ENCODE measurements at regions not wholly inside any gene's neighbourhood (a gene's known extent, or its start where the extent isn't known, plus 50 kb on each side); places are given as distances from the start of the nearest gene placed in this dataset.
"Not testable (repeated sequence)": the region's sequence is repeated elsewhere in the genome, so short reads cannot be mapped to it uniquely, and the experiment has no call there.

DNA sequence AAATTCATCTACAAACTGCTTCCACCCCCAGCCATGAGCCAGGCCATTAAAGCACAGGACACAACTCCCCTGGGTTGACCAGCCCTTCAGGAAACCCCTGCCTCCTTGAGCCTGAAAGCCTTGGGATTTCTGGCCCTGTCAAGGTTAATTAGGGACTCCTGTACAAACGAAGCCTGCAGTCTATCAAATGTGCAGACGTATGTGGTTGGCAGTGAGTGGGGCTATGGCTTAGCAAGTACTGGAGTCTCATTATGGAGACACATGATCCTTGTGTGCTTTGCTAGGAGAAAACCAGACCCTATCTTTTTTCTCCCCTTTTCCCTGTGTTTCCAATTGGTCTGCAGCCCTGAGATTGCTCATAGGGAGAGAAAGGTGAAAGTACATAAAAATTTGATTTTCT is 588.3 kb upstream of the USP24 start:
- 96 to 100% methylated on average over 2 of the region's 2 CpGs for WGBS, 2 experiments
- Histone ChIP-seq H3K9me3 (ENCODE audit: control insufficient read depth, low read length) (no peaks in the 10 kb centered on the region), H3K4me1 (ENCODE audit: control insufficient read depth, insufficient read depth, low read length) (no peaks in the 10 kb centered on the region), H3K27ac (ENCODE audit: insufficient read depth, low read depth, low read length, poor library complexity, severe bottlenecking) (no peak overlapping the region), H3K36me3 (ENCODE audit: control insufficient read depth, insufficient read depth, low read length) (no peaks in the 10 kb centered on the region), H3K4me3 (ENCODE audit: insufficient read depth, low read depth, low read length) (no peak overlapping the region), H3K27me3 (ENCODE audit: control insufficient read depth, insufficient read depth, low read length, poor library complexity, severe bottlenecking) (no peaks in the 10 kb centered on the region)

- H3K27me3 ChIP-seq (ENCODE audit: control insufficient read depth, insufficient read depth, low read length, poor library complexity, severe bottlenecking) = no peaks in the 10 kb centered on the region
- no peaks in the 10 kb centered on the region for H3K36me3 ChIP-seq (ENCODE audit: control insufficient read depth, insufficient read depth, low read length)
- no peaks in the 10 kb centered on the region for H3K9me3 ChIP-seq (ENCODE audit: control insufficient read depth, low read length)
- 83 to 92% methylated on average over 1 of the region's 2 CpGs for WGBS, 2 experiments
- no peak overlapping the region for H3K27ac ChIP-seq (ENCODE audit: insufficient read depth, low read depth, low read length, poor library complexity, severe bottlenecking)
- no peaks in the 10 kb centered on the region for H3K4me1 ChIP-seq (ENCODE audit: control insufficient read depth, insufficient read depth, low read length)
- no peak overlapping the region for H3K4me3 ChIP-seq (ENCODE audit: insufficient read depth, low read depth, low read length)
These were observed 586.3 kb upstream of the USP24 start for GRCh38 chr1:55801481-55801880.

- Histone ChIP-seq H3K27ac (ENCODE audit: insufficient read depth, low read depth, low read length, poor library complexity, severe bottlenecking) (no peak overlapping the region), H3K4me3 (ENCODE audit: insufficient read depth, low read depth, low read length) (no peak overlapping the region), H3K9me3 (ENCODE audit: control insufficient read depth, low read length) (no peaks in the 10 kb centered on the region), H3K36me3 (ENCODE audit: control insufficient read depth, insufficient read depth, low read length) (no peaks in the 10 kb centered on the region), H3K27me3 (ENCODE audit: control insufficient read depth, insufficient read depth, low read length, poor library complexity, severe bottlenecking) (no peaks in the 10 kb centered on the region), H3K4me1 (ENCODE audit: control insufficient read depth, insufficient read depth, low read length) (no peaks in the 10 kb centered on the region)
- 100% methylated on average over 1 of the region's 1 CpG; no CpG with 5 or more reads in 1 of the 2 experiments for WGBS, 2 experiments
These were observed 585.3 kb upstream of the USP24 start for GRCh38 chr1:55800503-55800902.

DNA sequence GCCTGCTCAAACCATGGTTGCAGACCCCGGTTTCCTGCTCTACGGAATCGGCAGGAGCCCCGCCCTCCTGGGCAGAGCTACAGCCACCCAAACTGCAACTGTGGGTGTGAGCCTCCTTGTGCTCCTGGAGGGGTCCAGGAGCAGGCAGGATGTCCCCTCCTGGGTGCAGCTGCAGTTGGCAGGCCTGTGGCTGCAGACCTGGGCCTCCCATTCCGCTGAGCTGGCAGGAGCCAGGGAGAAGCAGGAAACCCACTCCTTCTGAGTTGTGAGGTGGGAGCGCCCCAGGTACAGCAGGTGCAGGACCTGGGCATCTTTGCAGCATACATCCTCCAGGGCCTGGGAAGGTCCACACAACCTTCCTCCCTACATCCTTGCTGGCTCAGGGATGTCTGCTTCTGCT is 578.7 kb upstream of the USP24 start:
- no peaks in the 10 kb centered on the region for H3K27me3 ChIP-seq (ENCODE audit: control insufficient read depth, insufficient read depth, low read length, poor library complexity, severe bottlenecking)
- 92 to 94% methylated on average over 6 of the region's 6 CpGs for WGBS, 2 experiments
- H3K9me3 ChIP-seq (ENCODE audit: control insufficient read depth, low read length) = no peaks in the 10 kb centered on the region

GRCh38 chr1:55792870-55793269 is 577.7 kb upstream of the USP24 start:
- H3K27me3 ChIP-seq (ENCODE audit: control insufficient read depth, insufficient read depth, low read length, poor library complexity, severe bottlenecking) = no peaks in the 10 kb centered on the region
- H3K27ac ChIP-seq (ENCODE audit: insufficient read depth, low read depth, low read length, poor library complexity, severe bottlenecking) = no peak overlapping the region
- no peak overlapping the region for H3K4me3 ChIP-seq (ENCODE audit: insufficient read depth, low read depth, low read length)
- no peaks in the 10 kb centered on the region for H3K4me1 ChIP-seq (ENCODE audit: control insufficient read depth, insufficient read depth, low read length)
- no peaks in the 10 kb centered on the region for H3K36me3 ChIP-seq (ENCODE audit: control insufficient read depth, insufficient read depth, low read length)
- H3K9me3 ChIP-seq (ENCODE audit: control insufficient read depth, low read length) = no peaks in the 10 kb centered on the region

More for the DNA sequence above, 578.7 kb upstream of the USP24 start:
- Histone ChIP-seq H3K27ac (ENCODE audit: insufficient read depth, low read depth, low read length, poor library complexity, severe bottlenecking) (no peak overlapping the region), H3K4me3 (ENCODE audit: insufficient read depth, low read depth, low read length) (no peak overlapping the region), H3K4me1 (ENCODE audit: control insufficient read depth, insufficient read depth, low read length) (no peaks in the 10 kb centered on the region), H3K36me3 (ENCODE audit: control insufficient read depth, insufficient read depth, low read length) (no peaks in the 10 kb centered on the region)

DNA sequence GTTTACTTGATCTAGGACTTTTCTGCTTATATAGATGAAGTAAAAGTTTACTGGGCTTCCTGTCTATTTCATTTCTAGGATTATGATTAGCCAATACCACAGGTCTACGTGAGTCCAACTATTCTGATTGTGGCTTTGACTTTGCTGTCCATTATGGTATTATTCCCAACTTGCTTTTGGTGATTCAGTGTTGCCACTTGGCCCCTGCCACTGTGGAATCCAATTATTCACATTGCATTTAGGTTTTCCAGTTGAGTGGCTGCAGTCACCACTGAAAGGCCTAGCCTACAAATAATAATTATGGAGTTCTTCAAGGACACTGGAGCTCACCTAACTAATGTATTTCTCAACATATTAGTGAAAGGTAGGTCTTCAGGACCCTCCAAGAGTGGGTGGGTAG is 574.3 kb upstream of the USP24 start:
- Histone ChIP-seq H3K27me3 (ENCODE audit: control insufficient read depth, insufficient read depth, low read length, poor library complexity, severe bottlenecking) (no peaks in the 10 kb centered on the region), H3K9me3 (ENCODE audit: control insufficient read depth, low read length) (no peaks in the 10 kb centered on the region), H3K4me3 (ENCODE audit: insufficient read depth, low read depth, low read length) (no peak overlapping the region), H3K36me3 (ENCODE audit: control insufficient read depth, insufficient read depth, low read length) (no peaks in the 10 kb centered on the region), H3K4me1 (ENCODE audit: control insufficient read depth, insufficient read depth, low read length) (peaks cover 4% of the 10 kb centered on the region), H3K27ac (ENCODE audit: insufficient read depth, low read depth, low read length, poor library complexity, severe bottlenecking) (no peak overlapping the region)
- 89 to 92% methylated on average over 1 of the region's 1 CpG for WGBS, 2 experiments

- no peaks in the 10 kb centered on the region for H3K27me3 ChIP-seq (ENCODE audit: control insufficient read depth, insufficient read depth, low read length, poor library complexity, severe bottlenecking)
- no peaks in the 10 kb centered on the region for H3K36me3 ChIP-seq (ENCODE audit: control insufficient read depth, insufficient read depth, low read length)
- no peaks in the 10 kb centered on the region for H3K9me3 ChIP-seq (ENCODE audit: control insufficient read depth, low read length)
- no peak overlapping the region for H3K27ac ChIP-seq (ENCODE audit: insufficient read depth, low read depth, low read length, poor library complexity, severe bottlenecking)
- no peak overlapping the region for H3K4me3 ChIP-seq (ENCODE audit: insufficient read depth, low read depth, low read length)
- peaks cover 4% of the 10 kb centered on the region for H3K4me1 ChIP-seq (ENCODE audit: control insufficient read depth, insufficient read depth, low read length)
- 39 to 58% methylated on average over 3 of the region's 4 CpGs for WGBS, 2 experiments
These were observed 571.2 kb upstream of the USP24 start for GRCh38 chr1:55786396-55786795.

- H3K36me3 ChIP-seq (ENCODE audit: control insufficient read depth, insufficient read depth, low read length); H3K4me3 ChIP-seq (ENCODE audit: insufficient read depth, low read depth, low read length); H3K27ac ChIP-seq (ENCODE audit: insufficient read depth, low read depth, low read length, poor library complexity, severe bottlenecking); H3K9me3 ChIP-seq (ENCODE audit: control insufficient read depth, low read length); H3K27me3 ChIP-seq (ENCODE audit: control insufficient read depth, insufficient read depth, low read length, poor library complexity, severe bottlenecking); H3K4me1 ChIP-seq (ENCODE audit: control insufficient read depth, insufficient read depth, low read length): not testable (repeated sequence)
- 88 to 94% methylated on average over 6 of the region's 6 CpGs for whole genome bisulfite sequencing, 2 experiments
These were observed 569.8 kb upstream of the USP24 start for GRCh38 chr1:55784941-55785450.

- Histone ChIP-seq H3K9me3 (ENCODE audit: control insufficient read depth, low read length) (no peaks in the 10 kb centered on the region), H3K27ac (ENCODE audit: insufficient read depth, low read depth, low read length, poor library complexity, severe bottlenecking) (no peak overlapping the region), H3K4me1 (ENCODE audit: control insufficient read depth, insufficient read depth, low read length) (peaks cover 2% of the 10 kb centered on the region), H3K4me3 (ENCODE audit: insufficient read depth, low read depth, low read length) (no peak overlapping the region), H3K36me3 (ENCODE audit: control insufficient read depth, insufficient read depth, low read length) (no peaks in the 10 kb centered on the region), H3K27me3 (ENCODE audit: control insufficient read depth, insufficient read depth, low read length, poor library complexity, severe bottlenecking) (no peaks in the 10 kb centered on the region)
- WGBS, 2 experiments = 88 to 91% methylated on average over 3 of the region's 3 CpGs
These were observed 566.8 kb upstream of the USP24 start for GRCh38 chr1:55781944-55782482.

- no peaks in the 10 kb centered on the region for H3K36me3 ChIP-seq (ENCODE audit: control insufficient read depth, insufficient read depth, low read length)
- 91 to 97% methylated on average over 2 to 3 of the region's 3 CpGs for WGBS, 2 experiments
- H3K4me1 ChIP-seq (ENCODE audit: control insufficient read depth, insufficient read depth, low read length) = no peaks in the 10 kb centered on the region
- no peaks in the 10 kb centered on the region for H3K9me3 ChIP-seq (ENCODE audit: control insufficient read depth, low read length)
- no peaks in the 10 kb centered on the region for H3K27me3 ChIP-seq (ENCODE audit: control insufficient read depth, insufficient read depth, low read length, poor library complexity, severe bottlenecking)
- H3K27ac ChIP-seq (ENCODE audit: insufficient read depth, low read depth, low read length, poor library complexity, severe bottlenecking) = no peak overlapping the region
- no peak overlapping the region for H3K4me3 ChIP-seq (ENCODE audit: insufficient read depth, low read depth, low read length)
These were observed 565.8 kb upstream of the USP24 start for GRCh38 chr1:55781003-55781402.

DNA sequence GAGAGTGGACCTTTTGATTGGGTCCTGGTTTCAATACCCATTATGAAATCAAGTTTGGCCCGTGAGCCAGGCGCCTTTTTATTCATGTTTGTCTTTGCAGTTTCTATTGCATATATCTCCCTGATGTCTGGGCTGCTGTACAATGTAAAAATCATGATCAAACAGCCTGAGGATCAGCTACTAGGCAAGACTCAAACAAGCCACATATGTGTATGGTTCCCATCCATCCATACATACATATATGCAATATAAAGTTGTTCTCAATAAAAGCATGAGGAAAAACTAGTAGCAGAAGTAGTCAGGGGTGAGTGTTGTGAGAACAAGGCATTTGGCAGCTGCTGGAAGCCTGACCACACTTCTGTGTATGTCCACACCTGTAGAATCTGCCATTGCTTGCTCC is 562.4 kb upstream of the USP24 start:
- Histone ChIP-seq H3K4me1 (ENCODE audit: control insufficient read depth, insufficient read depth, low read length) (no peaks in the 10 kb centered on the region), H3K4me3 (ENCODE audit: insufficient read depth, low read depth, low read length) (no peak overlapping the region), H3K27ac (ENCODE audit: insufficient read depth, low read depth, low read length, poor library complexity, severe bottlenecking) (no peak overlapping the region), H3K36me3 (ENCODE audit: control insufficient read depth, insufficient read depth, low read length) (no peaks in the 10 kb centered on the region), H3K9me3 (ENCODE audit: control insufficient read depth, low read length) (no peaks in the 10 kb centered on the region), H3K27me3 (ENCODE audit: control insufficient read depth, insufficient read depth, low read length, poor library complexity, severe bottlenecking) (no peaks in the 10 kb centered on the region)
- 90 to 96% methylated on average over 2 of the region's 2 CpGs for WGBS, 2 experiments

Data from ectodermal cell (in vitro differentiated cells).